Neural cell (in vitro differentiated cells): ENCODE measurements at regions not wholly inside any gene's neighbourhood (a gene's known extent, or its start where the extent isn't known, plus 50 kb on each side); places are given as distances from the start of the nearest gene placed in this dataset.

ENCODE experiments used
- H2AFZ ChIP-seq: fragments of 200-600, 300-800 bp; sonication (generic), shearing (Covaris generic); 2 replicates; pipeline ENCODE4 v1.6.0; 2014; ENCODE audit warnings: low read depth, mild to moderate bottlenecking, antibody characterized with exemption, low read length, moderate library complexity
- H3F3A ChIP-seq: fragments of 200-600 bp; shearing (Covaris generic); 2 replicates; pipeline ENCODE4 v1.6.1; 2016; ENCODE audit warnings: mild to moderate bottlenecking, moderate library complexity, mixed read lengths, antibody characterized with exemption, low read length; ENCODE audit not compliant: insufficient read depth, poor library complexity, severe bottlenecking
- H3K27ac ChIP-seq: fragments of 200-600, 300-800 bp; sonication (generic), shearing (Covaris generic); 2 replicates; pipeline ENCODE4 v1.5.1; 2014; ENCODE audit warnings: mild to moderate bottlenecking, low read length, moderate library complexity
- H3K27me3 ChIP-seq: fragments of 300-800, 200-600 bp; sonication (generic), shearing (Covaris generic); 2 replicates; pipeline ENCODE4 v1.6.0; 2014; ENCODE audit warnings: mild to moderate bottlenecking, low read depth, low read length, moderate library complexity; ENCODE audit not compliant: insufficient read depth
- H3K36me3 ChIP-seq: fragments of 300-800, 200-600 bp; sonication (generic), shearing (Covaris generic); 2 replicates; pipeline ENCODE4 v1.5.1; 2014; ENCODE audit warnings: mild to moderate bottlenecking, antibody characterized with exemption, low read length, moderate library complexity; ENCODE audit not compliant: insufficient read depth
- H3K4me2 ChIP-seq: fragments of 300-800, 200-600 bp; sonication (generic), shearing (Covaris generic); 2 replicates; pipeline ENCODE4 v1.6.0; 2014; ENCODE audit warnings: mild to moderate bottlenecking, low read length
- H3K4me3 ChIP-seq: fragments of 300-800, 200-600 bp; sonication (generic), shearing (Covaris generic); 2 replicates; pipeline ENCODE4 v1.5.1; 2014; ENCODE audit warnings: mild to moderate bottlenecking, low read length, moderate library complexity
- H3K79me2 ChIP-seq: fragments of 200-600 bp; shearing (Covaris generic); replicated peaks from 2 replicates; pipeline ENCODE4 v1.6.0; 2014; ENCODE audit warnings: mild to moderate bottlenecking, low read length, moderate library complexity; ENCODE audit not compliant: insufficient read depth
- H3K9ac ChIP-seq: fragments of 300-800, 200-600 bp; sonication (generic), shearing (Covaris generic); 2 replicates; pipeline ENCODE4 v1.6.1; 2016; ENCODE audit warnings: mild to moderate bottlenecking, low read length, mixed read lengths
- H3K9me2 ChIP-seq: fragments of 200-600 bp; shearing (Covaris generic); 2 replicates; pipeline ENCODE4 v1.6.1; 2016; ENCODE audit warnings: mild to moderate bottlenecking, low read length, mixed read lengths; ENCODE audit not compliant: insufficient read depth
- H3K9me3 ChIP-seq: fragments of 200-600, 300-800 bp; sonication (generic), shearing (Covaris generic); 2 replicates; pipeline ENCODE4 v1.6.1; 2016; ENCODE audit warnings: mild to moderate bottlenecking, mixed run types, low read length, moderate library complexity, mixed read lengths
- H4K20me1 ChIP-seq: fragments of 200-600 bp; shearing (Covaris generic); 2 replicates; pipeline ENCODE4 v1.6.1; 2016; ENCODE audit warnings: mild to moderate bottlenecking, mixed run types; ENCODE audit not compliant: insufficient read depth
- CTCF ChIP-seq: fragments of 450-650 bp; IDR thresholded peaks from 2 replicates; pipeline ENCODE4 v1.5.1; 2014; ENCODE audit warnings: antibody characterized with exemption, mild to moderate bottlenecking, moderate library complexity; ENCODE audit not compliant: poor library complexity, severe bottlenecking
- EP300 ChIP-seq: fragments of 450-650 bp; conservative IDR thresholded peaks from 2 replicates; pipeline ENCODE4 v1.6.1; 2014; ENCODE audit warnings: antibody characterized with exemption, mild to moderate bottlenecking, moderate library complexity; ENCODE audit not compliant: poor library complexity, severe bottlenecking
- EZH2 ChIP-seq: fragments of 200-600, 300-800 bp; shearing (Covaris generic), sonication (generic); IDR thresholded peaks from 2 replicates; pipeline ENCODE4 v1.6.1; 2014; ENCODE audit warnings: antibody characterized with exemption, low read length, borderline replicate concordance, mild to moderate bottlenecking; ENCODE audit not compliant: insufficient read depth, poor library complexity, severe bottlenecking
- MXI1 ChIP-seq: fragments of 450-650 bp; conservative IDR thresholded peaks from 2 replicates; pipeline ENCODE4 v1.6.1; 2014; ENCODE audit warnings: antibody characterized with exemption, mild to moderate bottlenecking; ENCODE audit not compliant: poor library complexity, severe bottlenecking
- POLR2AphosphoS5 ChIP-seq: IDR thresholded peaks from 2 replicates; pipeline ENCODE4 v1.6.1; 2012
- RAD21 ChIP-seq: fragments of 450-650 bp; conservative IDR thresholded peaks from 2 replicates; pipeline ENCODE4 v1.6.1; 2014; ENCODE audit warnings: antibody characterized with exemption, mild to moderate bottlenecking, moderate library complexity
- SMC3 ChIP-seq: fragments of 450-650 bp; conservative IDR thresholded peaks from 2 replicates; pipeline ENCODE4 v1.6.1; 2014; ENCODE audit warnings: antibody characterized with exemption, mild to moderate bottlenecking, moderate library complexity; ENCODE audit not compliant: poor library complexity
- TAF1 ChIP-seq: IDR thresholded peaks from 2 replicates; pipeline ENCODE4 v1.6.1; 2012; ENCODE audit warnings: low read depth
- TF ChIP-seq, protein P1 (sequence below): IDR thresholded peaks from 2 replicates; pipeline ENCODE4 v1.6.1; 2012; ENCODE audit warnings: borderline replicate concordance

DNA sequence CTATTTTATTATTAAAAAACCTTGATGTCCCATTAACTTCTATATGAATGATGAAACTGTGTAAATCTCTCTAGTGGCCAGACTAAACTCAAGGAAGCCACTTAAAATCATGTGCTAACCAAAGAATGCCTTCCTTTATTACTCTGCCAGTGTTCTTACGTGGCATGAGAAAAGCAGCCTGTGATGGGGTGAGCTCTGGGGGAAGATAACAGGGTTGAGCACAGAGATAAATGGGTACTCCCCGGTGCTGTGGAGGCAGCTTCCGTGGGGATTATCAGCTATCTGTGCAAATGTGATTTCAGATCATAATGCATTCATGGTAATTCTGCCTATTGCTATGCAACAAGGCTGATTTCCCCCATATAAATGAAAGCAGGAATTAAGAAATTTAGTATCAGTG lies 181.3 kb downstream of the CAVIN4 start:
- no peak overlapping the region for H3K4me3 ChIP-seq
- no peaks in the 10 kb centered on the region for H3K36me3 ChIP-seq
- no peaks in the 10 kb centered on the region for H3F3A ChIP-seq
- no peak overlapping the region for H3K4me2 ChIP-seq
- no peaks in the 10 kb centered on the region for H3K9me3 ChIP-seq
- no peaks in the 10 kb centered on the region for H3K27me3 ChIP-seq
- no peak overlapping the region for H3K27ac ChIP-seq
- no peaks in the 10 kb centered on the region for H4K20me1 ChIP-seq
- no peak for TF ChIP-seq EP300
- TF ChIP-seq POLR2AphosphoS5, result no peak
- no peak for TF ChIP-seq RAD21
- TF ChIP-seq, protein P1, sequence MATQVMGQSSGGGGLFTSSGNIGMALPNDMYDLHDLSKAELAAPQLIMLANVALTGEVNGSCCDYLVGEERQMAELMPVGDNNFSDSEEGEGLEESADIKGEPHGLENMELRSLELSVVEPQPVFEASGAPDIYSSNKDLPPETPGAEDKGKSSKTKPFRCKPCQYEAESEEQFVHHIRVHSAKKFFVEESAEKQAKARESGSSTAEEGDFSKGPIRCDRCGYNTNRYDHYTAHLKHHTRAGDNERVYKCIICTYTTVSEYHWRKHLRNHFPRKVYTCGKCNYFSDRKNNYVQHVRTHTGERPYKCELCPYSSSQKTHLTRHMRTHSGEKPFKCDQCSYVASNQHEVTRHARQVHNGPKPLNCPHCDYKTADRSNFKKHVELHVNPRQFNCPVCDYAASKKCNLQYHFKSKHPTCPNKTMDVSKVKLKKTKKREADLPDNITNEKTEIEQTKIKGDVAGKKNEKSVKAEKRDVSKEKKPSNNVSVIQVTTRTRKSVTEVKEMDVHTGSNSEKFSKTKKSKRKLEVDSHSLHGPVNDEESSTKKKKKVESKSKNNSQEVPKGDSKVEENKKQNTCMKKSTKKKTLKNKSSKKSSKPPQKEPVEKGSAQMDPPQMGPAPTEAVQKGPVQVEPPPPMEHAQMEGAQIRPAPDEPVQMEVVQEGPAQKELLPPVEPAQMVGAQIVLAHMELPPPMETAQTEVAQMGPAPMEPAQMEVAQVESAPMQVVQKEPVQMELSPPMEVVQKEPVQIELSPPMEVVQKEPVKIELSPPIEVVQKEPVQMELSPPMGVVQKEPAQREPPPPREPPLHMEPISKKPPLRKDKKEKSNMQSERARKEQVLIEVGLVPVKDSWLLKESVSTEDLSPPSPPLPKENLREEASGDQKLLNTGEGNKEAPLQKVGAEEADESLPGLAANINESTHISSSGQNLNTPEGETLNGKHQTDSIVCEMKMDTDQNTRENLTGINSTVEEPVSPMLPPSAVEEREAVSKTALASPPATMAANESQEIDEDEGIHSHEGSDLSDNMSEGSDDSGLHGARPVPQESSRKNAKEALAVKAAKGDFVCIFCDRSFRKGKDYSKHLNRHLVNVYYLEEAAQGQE, result no peak
- no peak for TF ChIP-seq EZH2
- TF ChIP-seq TAF1, result no peak
- TF ChIP-seq CTCF, result no peak
- TF ChIP-seq MXI1, result no peak
- no peak for TF ChIP-seq SMC3
- no peaks in the 10 kb centered on the region for H3K9me2 ChIP-seq
- H3K9ac ChIP-seq, result no peak overlapping the region
- H2AFZ ChIP-seq, result no peak overlapping the region
- H3K79me2 ChIP-seq, result no peaks in the 10 kb centered on the region

- Histone ChIP-seq H3K27me3 (no peaks in the 10 kb centered on the region), H3K9me3 (no peaks in the 10 kb centered on the region), H3K9ac (no peak overlapping the region), H3K36me3 (no peaks in the 10 kb centered on the region), H3K4me3 (no peak overlapping the region), H4K20me1 (no peaks in the 10 kb centered on the region), H3K79me2 (no peaks in the 10 kb centered on the region), H3K9me2 (no peaks in the 10 kb centered on the region), H2AFZ (no peak overlapping the region), H3F3A (no peaks in the 10 kb centered on the region), H3K4me2 (no peak overlapping the region), H3K27ac (no peak overlapping the region)
- TF ChIP-seq, protein P1, result no peak
- no peak for TF ChIP-seq EP300
- TF ChIP-seq TAF1, result no peak
- no peak for TF ChIP-seq EZH2
- TF ChIP-seq RAD21, result no peak
- no peak for TF ChIP-seq POLR2AphosphoS5
- TF ChIP-seq MXI1, result no peak
- TF ChIP-seq SMC3, result no peak
- no peak for TF ChIP-seq CTCF
These were observed 183.5 kb downstream of the CAVIN4 start for GRCh38 chr9:100761276-100761802.
